Left forelimb (tissue), 1 donor: ENCODE measurements at regions not wholly inside any gene's neighbourhood (a gene's known extent, or its start where the extent isn't known, plus 50 kb on each side); places are given as distances from the start of the nearest gene placed in this dataset.
"Not testable (repeated sequence)": the region's sequence is repeated elsewhere in the genome, so short reads cannot be mapped to it uniquely, and the experiment has no call there.

Source experiments
- DNase-seq: peaks from one replicate; pipeline ENCODE4 v3.0.0-alpha.2; 2018; ENCODE audit warnings: low spot score

GRCh38 chr1:189211742-189212141, 1265.9 kb downstream of the BRINP3 start:
- DNase-seq = no peak

GRCh38 chr1:189212606-189213005, 1265.1 kb downstream of the BRINP3 start:
- DNase-seq = no peak

- no peak for DNase-seq
Measured at GRCh38 chr1:189216886-189217285, 1260.8 kb downstream of the BRINP3 start.

- DNase-seq = no peak
Measured at GRCh38 chr1:189217646-189218045, 1260.0 kb downstream of the BRINP3 start.

GRCh38 chr1:189220750-189221149, 1256.9 kb downstream of the BRINP3 start:
- no peak for DNase-seq

GRCh38 chr1:189225794-189226145, 1251.9 kb downstream of the BRINP3 start:
- not testable (repeated sequence) for DNase-seq

GRCh38 chr1:189226779-189227178, 1250.9 kb downstream of the BRINP3 start:
- DNase-seq = no peak

GRCh38 chr1:189237008-189237407, 1240.7 kb downstream of the BRINP3 start:
- DNase-seq = no peak

GRCh38 chr1:189253601-189254350, 1223.9 kb downstream of the BRINP3 start:
- no peak for DNase-seq

- DNase-seq = not testable (repeated sequence)
Measured at GRCh38 chr1:189261128-189261527, 1216.5 kb downstream of the BRINP3 start.

GRCh38 chr1:189269011-189269410, 1208.7 kb downstream of the BRINP3 start:
- DNase-seq = no peak

GRCh38 chr1:189274267-189274666, 1203.4 kb downstream of the BRINP3 start:
- DNase-seq = no peak

- DNase-seq = no peak
Measured at GRCh38 chr1:189275796-189276195, 1201.9 kb downstream of the BRINP3 start.

- no peak for DNase-seq
Measured at GRCh38 chr1:189289346-189289745, 1188.3 kb downstream of the BRINP3 start.

GRCh38 chr1:189301235-189301634, 1176.4 kb downstream of the BRINP3 start:
- no peak for DNase-seq

- DNase-seq = no peak
Measured at GRCh38 chr1:189305279-189305678, 1172.4 kb downstream of the BRINP3 start.

GRCh38 chr1:189311915-189312314, 1165.7 kb downstream of the BRINP3 start:
- DNase-seq = no peak

GRCh38 chr1:189312499-189312898, 1165.2 kb downstream of the BRINP3 start:
- DNase-seq = no peak

GRCh38 chr1:189313488-189313887, 1164.2 kb downstream of the BRINP3 start:
- no peak for DNase-seq

- DNase-seq = no peak
Measured at GRCh38 chr1:189315035-189315901, 1162.4 kb downstream of the BRINP3 start.

- no peak for DNase-seq
Measured at GRCh38 chr1:189323091-189323490, 1154.6 kb downstream of the BRINP3 start.

GRCh38 chr1:189331071-189331470, 1146.6 kb downstream of the BRINP3 start:
- DNase-seq = not testable (repeated sequence)
